K562 (cell line): ENCODE measurements at regions not wholly inside any gene's neighbourhood (a gene's known extent, or its start where the extent isn't known, plus 50 kb on each side); places are given as distances from the start of the nearest gene placed in this dataset.

ENCODE experiments used
- ATAC-seq: fragments of 200-7000 bp; cut with Tn5 transposase; 3 replicates; pipeline ENCODE4 v1.9.1; 2020; ENCODE audit warnings: moderate library complexity
- BruUV-seq: library from RNA; stranded (reverse); fragments of 400-500 nt; replicated peaks from 2 replicates; lab custom pipeline; 2021; lab: Mats Ljungman, UMichigan
- CTCF ChIA-PET: fragments of 300-600 bp; formaldehyde crosslinking; extraction: SDS; loops from one replicate; lab custom pipeline; 2021; ENCODE audit warnings: low intra/inter-chr PET ratio; lab: Yijun Ruan, JAX
- POLR2A ChIA-PET: fragments of 300-600, 350-650 bp; sonication (Branson Sonifier 250); formaldehyde crosslinking; extraction: SDS; loops from one replicate; lab custom pipeline; 2021; ENCODE audit warnings: antibody characterized with exemption, inconsistent platforms; lab: Yijun Ruan, JAX
- DNase-seq, 4 experiments: peaks; one replicate each; pipeline versions ENCODE4 v3.0.0 to v3.0.0-alpha.2; 2011 to 2018; ENCODE audit warnings: low spot score in 3 of 4, mixed read lengths in 3 of 4; ENCODE audit errors: extremely low read depth in 1 of 4
- FAIRE-seq: peaks from 2 replicates; lab custom pipeline; 2011; peaks lifted over from hg19 to GRCh38; lab: Jason Lieb, UNC
- H2AFZ ChIP-seq: 2 replicates; pipeline ENCODE4 v1.6.0; 2011; ENCODE audit warnings: low read depth, low read length, control low read depth, inconsistent platforms
- H3K27ac ChIP-seq: fragments of 200-600 bp; 3 replicates; pipeline ENCODE4 v1.8.0; 2011; ENCODE audit warnings: low read depth, mild to moderate bottlenecking, control low read depth, inconsistent platforms, low read length, moderate library complexity, mixed read lengths; ENCODE audit errors: extremely low read depth
- H3K27me3 ChIP-seq, 2 experiments: fragments of 300-600 bp in 1 of 2; 2 replicates in 1 of 2; 3 replicates in 1 of 2; pipeline versions ENCODE4 v1.6.0 to v1.8.0; 2011; ENCODE audit warnings: inconsistent platforms in 2 of 2, low read length in 2 of 2, mild to moderate bottlenecking in 1 of 2, mixed read lengths in 1 of 2, moderate library complexity in 1 of 2; ENCODE audit not compliant: control insufficient read depth in 2 of 2, insufficient read depth in 2 of 2
- H3K36me3 ChIP-seq: fragments of 300-600 bp; 3 replicates; pipeline ENCODE4 v1.8.0; 2011; ENCODE audit warnings: mild to moderate bottlenecking, low read length, inconsistent platforms; ENCODE audit not compliant: control insufficient read depth, insufficient read depth
- H3K4me1 ChIP-seq, 2 experiments: fragments of 200-600 bp in 1 of 2; replicated peaks in 1 of 2; 2 replicates in 1 of 2; 3 replicates in 1 of 2; pipeline versions ENCODE4 v1.5.1 to v1.8.0; 2011; ENCODE audit warnings: inconsistent platforms in 2 of 2, low read length in 2 of 2, mild to moderate bottlenecking in 1 of 2, mixed read lengths in 1 of 2, moderate library complexity in 1 of 2; ENCODE audit not compliant: control insufficient read depth in 2 of 2, insufficient read depth in 2 of 2
- H3K4me2 ChIP-seq: 2 replicates; pipeline ENCODE4 v1.6.1; 2011; ENCODE audit warnings: low read length, control low read depth, inconsistent platforms, mixed read lengths; ENCODE audit not compliant: insufficient read depth
- H3K4me3 ChIP-seq: fragments of 200-600 bp; sonication (generic), shearing (Covaris generic); 2 replicates; pipeline ENCODE4 v1.5.1; 2016; ENCODE audit warnings: control low read depth, inconsistent platforms
- H3K79me2 ChIP-seq: fragments of 200-600 bp; 3 replicates; pipeline ENCODE4 v1.8.0; 2011; ENCODE audit warnings: low read length, inconsistent platforms; ENCODE audit not compliant: control insufficient read depth, insufficient read depth
- H3K9ac ChIP-seq, 2 experiments: 2 replicates each; pipeline versions ENCODE4 v1.6.0 to v1.6.1; 2011; ENCODE audit warnings: low read depth in 2 of 2, low read length in 2 of 2, control low read depth in 1 of 2, inconsistent platforms in 1 of 2, mild to moderate bottlenecking in 1 of 2, mixed read lengths in 1 of 2; ENCODE audit not compliant: insufficient read depth in 1 of 2
- H3K9me1 ChIP-seq: one replicate; pipeline ENCODE4 v1.6.0; 2011; ENCODE audit warnings: inconsistent platforms, mild to moderate bottlenecking, low read length, moderate library complexity; ENCODE audit not compliant: control insufficient read depth, insufficient read depth
- H3K9me3 ChIP-seq: replicated peaks from 2 replicates; pipeline ENCODE4 v1.5.1; 2011; ENCODE audit warnings: low read depth, low read length, inconsistent platforms; ENCODE audit not compliant: control insufficient read depth, insufficient read depth
- H4K20me1 ChIP-seq: replicated peaks from 2 replicates; pipeline ENCODE4 v1.6.1; 2011; ENCODE audit warnings: low read length, inconsistent platforms, mixed read lengths; ENCODE audit not compliant: control insufficient read depth, insufficient read depth
- CHCHD3 ChIP-seq: fragments of 250-450 bp; sonication (Bioruptor Pico); IDR thresholded peaks from 2 replicates; pipeline ENCODE4 v2.1.2; 2022; ENCODE audit warnings: mild to moderate bottlenecking
- NCOA6 ChIP-seq: fragments of 450-650 bp; IDR thresholded peaks from 2 replicates; pipeline ENCODE4 v1.6.1; 2017; ENCODE audit warnings: mild to moderate bottlenecking
- PCBP1 ChIP-seq: fragments of 200-400 bp; formaldehyde crosslinking; IDR thresholded peaks from 2 replicates; pipeline ENCODE4 v1.6.1; 2018; ENCODE audit warnings: mild to moderate bottlenecking, low read depth, low read length; ENCODE audit not compliant: poor library complexity, severe bottlenecking
- STAG1 ChIP-seq: sonication (generic); formaldehyde crosslinking; IDR thresholded peaks from 2 replicates; pipeline ENCODE4 v1.5.0; 2020; ENCODE audit warnings: missing genetic modification reagents, borderline replicate concordance
- ZKSCAN1 ChIP-seq: fragments of 150-350 bp; IDR thresholded peaks from 2 replicates; pipeline ENCODE4 v1.6.1; 2016; ENCODE audit warnings: low read depth, low read length
- ZNF146 ChIP-seq: IDR thresholded peaks from one replicate; pipeline ENCODE4 v1.6.1; 2018; ENCODE audit warnings: missing compliant biosample characterization; ENCODE audit not compliant: unreplicated experiment
- ZNF512 ChIP-seq: IDR thresholded peaks from 2 replicates; pipeline ENCODE4 v1.6.1; 2016; ENCODE audit warnings: missing genetic modification characterization, missing compliant biosample characterization
- ZNF561 ChIP-seq: fragments of 450-650 bp; formaldehyde crosslinking; conservative IDR thresholded peaks from 2 replicates; pipeline ENCODE4 v1.4.0; 2020; ENCODE audit warnings: mild to moderate bottlenecking, moderate library complexity
- whole genome bisulfite sequencing: fragments of 100-300 bp; shearing (Covaris generic); methylation state at CpG from one replicate; pipeline ENCODE4 v1.1.6; 2016; ENCODE audit warnings: low coverage, mixed read lengths; ENCODE audit not compliant: insufficient coverage; ENCODE audit errors: missing lambda C conversion rate; 5-methylcytosine and 5-hydroxymethylcytosine counted together
- in situ Hi-C: fragments of 300-500 bp; cut with MboI; formaldehyde crosslinking; loops from 4 replicates; pipeline ENCODE4 v1.15.0; 2018; ENCODE audit warnings: inconsistent platforms, mixed read lengths
- intact Hi-C: fragments of 100-400 bp; cut with micrococcal nuclease; formaldehyde crosslinking; loops from 2 replicates; pipeline ENCODE4 v1.14.2; 2022
- TF ChIP-seq, protein P1 (sequence below): fragments of 150-350 bp; IDR thresholded peaks from 2 replicates; pipeline ENCODE4 v1.6.1; 2014; ENCODE audit warnings: low read depth, mild to moderate bottlenecking, low read length, borderline replicate concordance
- TF ChIP-seq, protein P2 (sequence below): IDR thresholded peaks from 3 replicates; pipeline ENCODE4 v1.6.1; 2011; ENCODE audit warnings: borderline replicate concordance, mild to moderate bottlenecking; ENCODE audit not compliant: insufficient read length, insufficient read depth

GRCh38 chr11:29326757-29327156, 690.1 kb downstream of the KCNA4 start:
- H3K9me1 ChIP-seq = no peaks in the 10 kb centered on the region
- ATAC-seq = no peak
- H3K36me3 ChIP-seq = no peaks in the 10 kb centered on the region
- H3K79me2 ChIP-seq = no peaks in the 10 kb centered on the region
- no peaks in the 10 kb centered on the region for H4K20me1 ChIP-seq
- no peaks in the 10 kb centered on the region for H3K9me3 ChIP-seq
- no peaks in the 10 kb centered on the region for H3K4me1 ChIP-seq
- no peak for FAIRE-seq
- 0% methylated on average over 3 of the region's 3 CpGs for WGBS
- no peak overlapping the region for H3K27ac ChIP-seq
- no peak overlapping the region for H3K9ac ChIP-seq
- no peaks in the 10 kb centered on the region for H3K27me3 ChIP-seq
- DNase-seq = no peak
- no TSS peak for BruUV-seq
- intact Hi-C loops (no loop called here), in situ Hi-C loops (no loop called here)
- no peak overlapping the region for H2AFZ ChIP-seq
- POLR2A ChIA-PET = no interaction called here
- CTCF ChIA-PET = no interaction called here
- H3K4me2 ChIP-seq = no peak overlapping the region
- TF ChIP-seq, protein P1, sequence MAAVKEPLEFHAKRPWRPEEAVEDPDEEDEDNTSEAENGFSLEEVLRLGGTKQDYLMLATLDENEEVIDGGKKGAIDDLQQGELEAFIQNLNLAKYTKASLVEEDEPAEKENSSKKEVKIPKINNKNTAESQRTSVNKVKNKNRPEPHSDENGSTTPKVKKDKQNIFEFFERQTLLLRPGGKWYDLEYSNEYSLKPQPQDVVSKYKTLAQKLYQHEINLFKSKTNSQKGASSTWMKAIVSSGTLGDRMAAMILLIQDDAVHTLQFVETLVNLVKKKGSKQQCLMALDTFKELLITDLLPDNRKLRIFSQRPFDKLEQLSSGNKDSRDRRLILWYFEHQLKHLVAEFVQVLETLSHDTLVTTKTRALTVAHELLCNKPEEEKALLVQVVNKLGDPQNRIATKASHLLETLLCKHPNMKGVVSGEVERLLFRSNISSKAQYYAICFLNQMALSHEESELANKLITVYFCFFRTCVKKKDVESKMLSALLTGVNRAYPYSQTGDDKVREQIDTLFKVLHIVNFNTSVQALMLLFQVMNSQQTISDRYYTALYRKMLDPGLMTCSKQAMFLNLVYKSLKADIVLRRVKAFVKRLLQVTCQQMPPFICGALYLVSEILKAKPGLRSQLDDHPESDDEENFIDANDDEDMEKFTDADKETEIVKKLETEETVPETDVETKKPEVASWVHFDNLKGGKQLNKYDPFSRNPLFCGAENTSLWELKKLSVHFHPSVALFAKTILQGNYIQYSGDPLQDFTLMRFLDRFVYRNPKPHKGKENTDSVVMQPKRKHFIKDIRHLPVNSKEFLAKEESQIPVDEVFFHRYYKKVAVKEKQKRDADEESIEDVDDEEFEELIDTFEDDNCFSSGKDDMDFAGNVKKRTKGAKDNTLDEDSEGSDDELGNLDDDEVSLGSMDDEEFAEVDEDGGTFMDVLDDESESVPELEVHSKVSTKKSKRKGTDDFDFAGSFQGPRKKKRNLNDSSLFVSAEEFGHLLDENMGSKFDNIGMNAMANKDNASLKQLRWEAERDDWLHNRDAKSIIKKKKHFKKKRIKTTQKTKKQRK = no peak
- no peak for TF ChIP-seq ZNF146
- no peak overlapping the region for H3K4me3 ChIP-seq

- DNase-seq (no peak), FAIRE-seq (no peak), ATAC-seq (no peak)
- Histone ChIP-seq H3K4me2 (no peak overlapping the region), H4K20me1 (no peaks in the 10 kb centered on the region), H3K27me3 (no peaks in the 10 kb centered on the region), H3K9me3 (no peaks in the 10 kb centered on the region), H3K27ac (no peak overlapping the region), H3K9ac (no peak overlapping the region), H3K4me3 (no peak overlapping the region), H2AFZ (no peak overlapping the region), H3K79me2 (no peaks in the 10 kb centered on the region), H3K4me1 (no peaks in the 10 kb centered on the region), H3K36me3 (no peaks in the 10 kb centered on the region), H3K9me1 (no peaks in the 10 kb centered on the region)
- intact Hi-C loops (no loop called here), in situ Hi-C loops (no loop called here)
- ChIA-PET POLR2A (no interaction called here), CTCF (no interaction called here)
- no TSS peak for BruUV-seq
- TF ChIP-seq, protein P2, sequence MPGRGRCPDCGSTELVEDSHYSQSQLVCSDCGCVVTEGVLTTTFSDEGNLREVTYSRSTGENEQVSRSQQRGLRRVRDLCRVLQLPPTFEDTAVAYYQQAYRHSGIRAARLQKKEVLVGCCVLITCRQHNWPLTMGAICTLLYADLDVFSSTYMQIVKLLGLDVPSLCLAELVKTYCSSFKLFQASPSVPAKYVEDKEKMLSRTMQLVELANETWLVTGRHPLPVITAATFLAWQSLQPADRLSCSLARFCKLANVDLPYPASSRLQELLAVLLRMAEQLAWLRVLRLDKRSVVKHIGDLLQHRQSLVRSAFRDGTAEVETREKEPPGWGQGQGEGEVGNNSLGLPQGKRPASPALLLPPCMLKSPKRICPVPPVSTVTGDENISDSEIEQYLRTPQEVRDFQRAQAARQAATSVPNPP = no peak
- TF ChIP-seq CHCHD3 (CRISPR knock-in tag) (no peak), PCBP1 (no peak), NCOA6 (no peak), STAG1 (CRISPR knock-in tag) (no peak), ZKSCAN1 (no peak), ZNF561 (no peak), ZNF512 (tag) (no peak)
These were observed 692.5 kb downstream of the KCNA4 start for GRCh38 chr11:29324328-29324727.
